B cell (primary cell): ENCODE measurements at regions not wholly inside any gene's neighbourhood (a gene's known extent, or its start where the extent isn't known, plus 50 kb on each side); places are given as distances from the start of the nearest gene placed in this dataset.
"Not testable (repeated sequence)": the region's sequence is repeated elsewhere in the genome, so short reads cannot be mapped to it uniquely, and the experiment has no call there.

Experiments
- EZH2 ChIP-seq: IDR thresholded peaks from 2 replicates; pipeline ENCODE4 v1.6.1; 2012; ENCODE audit warnings: borderline replicate concordance, low read depth, mild to moderate bottlenecking, moderate library complexity, low read length; ENCODE audit not compliant: insufficient read depth, poor library complexity, severe bottlenecking
- TF ChIP-seq, protein P1 (sequence below): fragments of 200-600 bp; IDR thresholded peaks from one replicate; pipeline ENCODE4 v1.8.0; 2022; ENCODE audit warnings: antibody characterized with exemption, mild to moderate bottlenecking

DNA sequence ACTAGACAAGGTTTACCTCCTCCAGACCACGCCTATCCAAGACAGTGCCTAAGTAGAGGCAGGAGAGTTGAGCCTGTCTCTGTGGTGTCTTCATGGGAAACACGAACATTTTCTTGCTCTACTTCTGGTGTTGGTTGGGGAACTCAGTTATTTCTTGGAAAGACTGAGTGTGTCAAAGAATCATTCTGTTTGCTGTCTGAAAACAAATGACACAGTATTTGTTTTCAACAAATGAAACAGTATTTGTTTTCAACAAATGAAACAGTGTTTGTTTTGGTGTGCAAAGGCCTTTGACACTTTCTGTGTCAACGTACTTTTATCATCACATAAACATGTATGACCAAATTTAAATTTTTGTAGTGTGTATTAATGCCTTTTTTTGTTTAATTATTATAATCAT is 416.5 kb upstream of the NPAP1 start:
- TF ChIP-seq, protein P1, sequence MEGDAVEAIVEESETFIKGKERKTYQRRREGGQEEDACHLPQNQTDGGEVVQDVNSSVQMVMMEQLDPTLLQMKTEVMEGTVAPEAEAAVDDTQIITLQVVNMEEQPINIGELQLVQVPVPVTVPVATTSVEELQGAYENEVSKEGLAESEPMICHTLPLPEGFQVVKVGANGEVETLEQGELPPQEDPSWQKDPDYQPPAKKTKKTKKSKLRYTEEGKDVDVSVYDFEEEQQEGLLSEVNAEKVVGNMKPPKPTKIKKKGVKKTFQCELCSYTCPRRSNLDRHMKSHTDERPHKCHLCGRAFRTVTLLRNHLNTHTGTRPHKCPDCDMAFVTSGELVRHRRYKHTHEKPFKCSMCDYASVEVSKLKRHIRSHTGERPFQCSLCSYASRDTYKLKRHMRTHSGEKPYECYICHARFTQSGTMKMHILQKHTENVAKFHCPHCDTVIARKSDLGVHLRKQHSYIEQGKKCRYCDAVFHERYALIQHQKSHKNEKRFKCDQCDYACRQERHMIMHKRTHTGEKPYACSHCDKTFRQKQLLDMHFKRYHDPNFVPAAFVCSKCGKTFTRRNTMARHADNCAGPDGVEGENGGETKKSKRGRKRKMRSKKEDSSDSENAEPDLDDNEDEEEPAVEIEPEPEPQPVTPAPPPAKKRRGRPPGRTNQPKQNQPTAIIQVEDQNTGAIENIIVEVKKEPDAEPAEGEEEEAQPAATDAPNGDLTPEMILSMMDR: not testable (repeated sequence)
- TF ChIP-seq EZH2: not testable (repeated sequence)
